ENCODE measurements at regions not wholly inside any gene's neighbourhood (a gene's known extent, or its start where the extent isn't known, plus 50 kb on each side); places are given as distances from the start of the nearest gene placed in this dataset.

DNA sequence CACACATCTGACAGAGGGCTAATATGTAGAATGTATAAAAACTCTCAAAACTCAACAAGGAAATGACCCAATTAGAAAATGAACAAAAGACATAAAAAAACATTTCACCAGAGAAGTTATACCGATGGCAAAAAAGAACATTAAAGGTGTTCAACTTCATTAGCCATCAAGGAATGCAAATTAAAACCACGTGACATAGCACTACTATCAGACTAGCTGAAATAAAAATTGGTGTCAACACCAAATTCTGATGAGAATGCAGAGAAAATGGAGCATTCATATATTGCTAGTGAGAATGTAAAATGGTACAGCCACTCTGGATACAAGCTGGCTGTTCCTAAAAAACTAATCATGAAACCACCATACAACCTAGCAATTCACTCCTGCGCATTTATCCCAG lies 128.0 kb downstream of the INSIG2 start:
- Histone ChIP-seq H3K36me3 (ENCODE audit: control insufficient read depth, insufficient read depth, low read length) (no peaks in the 10 kb centered on the region), H3K79me1 (ENCODE audit: low read length) (no peaks in the 10 kb centered on the region), H3K4ac (ENCODE audit: low read depth, low read length) (no peak overlapping the region), H3K56ac (ENCODE audit: low read length) (no peak overlapping the region), H2AK5ac (ENCODE audit: low read length) (no peak overlapping the region), H3K27me3 (ENCODE audit: insufficient read depth, low read length, poor library complexity) (no peaks in the 10 kb centered on the region), H4K8ac (ENCODE audit: low read depth, low read length) (no peak overlapping the region), H2BK15ac (replicated peaks; ENCODE audit: low read depth) (no peak overlapping the region), H2BK120ac (ENCODE audit: low read depth, low read length) (no peak overlapping the region), H3K79me2 (ENCODE audit: control insufficient read depth, insufficient read depth, low read length) (no peaks in the 10 kb centered on the region), H3K4me2 (ENCODE audit: low read length) (no peak overlapping the region), H4K5ac (ENCODE audit: low read length) (no peak overlapping the region), H3K4me1 (ENCODE audit: control insufficient read depth, low read depth, low read length) (no peaks in the 10 kb centered on the region), H3K18ac (ENCODE audit: low read length) (no peak overlapping the region), H2BK5ac (ENCODE audit: low read length) (no peak overlapping the region), H3K4me3 (ENCODE audit: low read length) (no peak overlapping the region), H3K9ac (ENCODE audit: low read length) (no peak overlapping the region), H3K23ac (ENCODE audit: low read length) (no peak overlapping the region), H3K27ac (ENCODE audit: low read depth, low read length) (no peak overlapping the region)
- WGBS (ENCODE audit: extremely low coverage, insufficient coverage, low lambda C conversion rate), result no CpG with 5 or more reads among the region's 3 CpGs
- no peak for DNase-seq

- Histone ChIP-seq H2BK5ac (ENCODE audit: low read length) (no peak overlapping the region), H4K5ac (ENCODE audit: low read length) (no peak overlapping the region), H3K27ac (ENCODE audit: low read depth, low read length) (no peak overlapping the region), H3K79me2 (ENCODE audit: control insufficient read depth, insufficient read depth, low read length) (no peaks in the 10 kb centered on the region), H3K4ac (ENCODE audit: low read depth, low read length) (no peak overlapping the region), H3K56ac (ENCODE audit: low read length) (no peak overlapping the region), H2BK15ac (replicated peaks; ENCODE audit: low read depth) (no peak overlapping the region), H3K4me1 (ENCODE audit: control insufficient read depth, low read depth, low read length) (no peaks in the 10 kb centered on the region), H3K18ac (ENCODE audit: low read length) (no peak overlapping the region), H3K4me3 (ENCODE audit: low read length) (no peak overlapping the region), H3K36me3 (ENCODE audit: control insufficient read depth, insufficient read depth, low read length) (no peaks in the 10 kb centered on the region), H3K27me3 (ENCODE audit: insufficient read depth, low read length, poor library complexity) (no peaks in the 10 kb centered on the region), H3K23ac (ENCODE audit: low read length) (no peak overlapping the region), H3K4me2 (ENCODE audit: low read length) (no peak overlapping the region), H3K79me1 (ENCODE audit: low read length) (no peaks in the 10 kb centered on the region), H3K9ac (ENCODE audit: low read length) (no peak overlapping the region), H2BK120ac (ENCODE audit: low read depth, low read length) (no peak overlapping the region), H2AK5ac (ENCODE audit: low read length) (no peak overlapping the region), H4K8ac (ENCODE audit: low read depth, low read length) (no peak overlapping the region)
- WGBS (ENCODE audit: extremely low coverage, insufficient coverage, low lambda C conversion rate), result no CpG with 5 or more reads among the region's 1 CpG
- DNase-seq, result no peak
Observed at GRCh38 chr2:118209727-118210126, 121.5 kb downstream of the INSIG2 start.

GRCh38 chr2:118207889-118208288 lies 119.6 kb downstream of the INSIG2 start:
- Histone ChIP-seq H4K8ac (ENCODE audit: low read depth, low read length) (no peak overlapping the region), H3K27ac (ENCODE audit: low read depth, low read length) (no peak overlapping the region), H3K27me3 (ENCODE audit: insufficient read depth, low read length, poor library complexity) (no peaks in the 10 kb centered on the region), H2BK120ac (ENCODE audit: low read depth, low read length) (no peak overlapping the region), H3K9ac (ENCODE audit: low read length) (no peak overlapping the region), H2BK5ac (ENCODE audit: low read length) (no peak overlapping the region), H3K56ac (ENCODE audit: low read length) (no peak overlapping the region), H3K4me1 (ENCODE audit: control insufficient read depth, low read depth, low read length) (no peaks in the 10 kb centered on the region), H3K4me2 (ENCODE audit: low read length) (no peak overlapping the region), H3K23ac (ENCODE audit: low read length) (no peak overlapping the region), H3K79me2 (ENCODE audit: control insufficient read depth, insufficient read depth, low read length) (no peaks in the 10 kb centered on the region), H3K79me1 (ENCODE audit: low read length) (no peaks in the 10 kb centered on the region), H3K4ac (ENCODE audit: low read depth, low read length) (no peak overlapping the region), H3K18ac (ENCODE audit: low read length) (no peak overlapping the region), H4K5ac (ENCODE audit: low read length) (no peak overlapping the region), H3K4me3 (ENCODE audit: low read length) (no peak overlapping the region), H3K36me3 (ENCODE audit: control insufficient read depth, insufficient read depth, low read length) (no peaks in the 10 kb centered on the region), H2BK15ac (replicated peaks; ENCODE audit: low read depth) (no peak overlapping the region), H2AK5ac (ENCODE audit: low read length) (no peak overlapping the region)
- no peak for DNase-seq
- no CpG with 5 or more reads among the region's 5 CpGs for WGBS (ENCODE audit: extremely low coverage, insufficient coverage, low lambda C conversion rate)

- peak; percentile 70 for DNase-seq
- Histone ChIP-seq H2BK5ac (ENCODE audit: low read length) (no peak overlapping the region), H3K56ac (ENCODE audit: low read length) (no peak overlapping the region), H2BK15ac (replicated peaks; ENCODE audit: low read depth) (no peak overlapping the region), H3K4me2 (ENCODE audit: low read length) (no peak overlapping the region), H3K27me3 (ENCODE audit: insufficient read depth, low read length, poor library complexity) (no peaks in the 10 kb centered on the region), H3K4ac (ENCODE audit: low read depth, low read length) (no peak overlapping the region), H3K36me3 (ENCODE audit: control insufficient read depth, insufficient read depth, low read length) (no peaks in the 10 kb centered on the region), H3K9ac (ENCODE audit: low read length) (no peak overlapping the region), H2AK5ac (ENCODE audit: low read length) (no peak overlapping the region), H3K4me3 (ENCODE audit: low read length) (no peak overlapping the region), H3K18ac (ENCODE audit: low read length) (no peak overlapping the region), H3K79me1 (ENCODE audit: low read length) (no peaks in the 10 kb centered on the region), H3K27ac (ENCODE audit: low read depth, low read length) (no peak overlapping the region), H3K4me1 (ENCODE audit: control insufficient read depth, low read depth, low read length) (no peaks in the 10 kb centered on the region), H4K5ac (ENCODE audit: low read length) (no peak overlapping the region), H3K23ac (ENCODE audit: low read length) (no peak overlapping the region), H4K8ac (ENCODE audit: low read depth, low read length) (no peak overlapping the region), H2BK120ac (ENCODE audit: low read depth, low read length) (no peak overlapping the region), H3K79me2 (ENCODE audit: control insufficient read depth, insufficient read depth, low read length) (no peaks in the 10 kb centered on the region)
- WGBS (ENCODE audit: extremely low coverage, insufficient coverage, low lambda C conversion rate), result no CpG with 5 or more reads among the region's 8 CpGs
Observed at GRCh38 chr2:118202707-118203303, 114.5 kb downstream of the INSIG2 start.

DNA sequence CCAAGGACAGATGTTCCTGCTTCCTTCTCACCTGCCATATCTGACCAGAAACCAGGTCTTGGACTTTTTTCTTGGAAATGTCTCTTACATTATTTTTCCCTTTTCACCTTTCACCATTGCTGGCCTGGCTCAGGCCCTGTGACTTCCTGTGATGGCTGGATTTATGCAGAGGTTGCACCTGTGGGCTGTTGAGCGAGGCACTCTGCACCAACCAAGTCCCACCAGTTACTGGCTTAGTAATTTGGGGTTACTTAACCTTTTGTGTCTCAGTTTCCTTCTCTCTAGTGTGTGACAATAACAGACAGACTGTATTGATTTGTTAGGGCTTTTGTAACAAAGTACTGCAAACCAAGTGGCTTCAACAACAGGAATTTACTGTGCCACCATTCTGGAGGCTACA lies 110.0 kb downstream of the INSIG2 start:
- no peak overlapping the region for H2BK5ac ChIP-seq (ENCODE audit: low read length)
- H2AK5ac ChIP-seq (ENCODE audit: low read length), result no peak overlapping the region
- no peak overlapping the region for H3K18ac ChIP-seq (ENCODE audit: low read length)
- H3K4me3 ChIP-seq (ENCODE audit: low read length), result no peak overlapping the region
- H3K56ac ChIP-seq (ENCODE audit: low read length), result no peak overlapping the region
- no peak overlapping the region for H3K4me2 ChIP-seq (ENCODE audit: low read length)
- H3K27me3 ChIP-seq (ENCODE audit: insufficient read depth, low read length, poor library complexity), result no peaks in the 10 kb centered on the region
- WGBS (ENCODE audit: extremely low coverage, insufficient coverage, low lambda C conversion rate), result no CpG with 5 or more reads among the region's 1 CpG
- DNase-seq, result no peak
- H3K36me3 ChIP-seq (ENCODE audit: control insufficient read depth, insufficient read depth, low read length), result no peaks in the 10 kb centered on the region
- H3K27ac ChIP-seq (ENCODE audit: low read depth, low read length), result no peak overlapping the region
- no peak overlapping the region for H2BK15ac ChIP-seq (replicated peaks; ENCODE audit: low read depth)
- no peak overlapping the region for H3K4ac ChIP-seq (ENCODE audit: low read depth, low read length)
- H4K5ac ChIP-seq (ENCODE audit: low read length), result no peak overlapping the region
- H2BK120ac ChIP-seq (ENCODE audit: low read depth, low read length), result no peak overlapping the region
- no peak overlapping the region for H3K9ac ChIP-seq (ENCODE audit: low read length)
- no peak overlapping the region for H3K23ac ChIP-seq (ENCODE audit: low read length)
- no peaks in the 10 kb centered on the region for H3K79me2 ChIP-seq (ENCODE audit: control insufficient read depth, insufficient read depth, low read length)
- H3K79me1 ChIP-seq (ENCODE audit: low read length), result no peaks in the 10 kb centered on the region
- H3K4me1 ChIP-seq (ENCODE audit: control insufficient read depth, low read depth, low read length), result no peaks in the 10 kb centered on the region
- no peak overlapping the region for H4K8ac ChIP-seq (ENCODE audit: low read depth, low read length)

- Histone ChIP-seq H2AK5ac (ENCODE audit: low read length) (no peak overlapping the region), H2BK5ac (ENCODE audit: low read length) (no peak overlapping the region), H3K27me3 (ENCODE audit: insufficient read depth, low read length, poor library complexity) (no peaks in the 10 kb centered on the region), H3K36me3 (ENCODE audit: control insufficient read depth, insufficient read depth, low read length) (no peaks in the 10 kb centered on the region), H3K4me2 (ENCODE audit: low read length) (no peak overlapping the region), H3K9ac (ENCODE audit: low read length) (no peak overlapping the region), H3K4ac (ENCODE audit: low read depth, low read length) (no peak overlapping the region), H2BK15ac (replicated peaks; ENCODE audit: low read depth) (no peak overlapping the region), H3K79me2 (ENCODE audit: control insufficient read depth, insufficient read depth, low read length) (no peaks in the 10 kb centered on the region), H2BK120ac (ENCODE audit: low read depth, low read length) (no peak overlapping the region), H3K4me3 (ENCODE audit: low read length) (no peak overlapping the region), H4K5ac (ENCODE audit: low read length) (no peak overlapping the region), H4K8ac (ENCODE audit: low read depth, low read length) (no peak overlapping the region), H3K27ac (ENCODE audit: low read depth, low read length) (no peak overlapping the region), H3K4me1 (ENCODE audit: control insufficient read depth, low read depth, low read length) (no peaks in the 10 kb centered on the region), H3K18ac (ENCODE audit: low read length) (no peak overlapping the region), H3K79me1 (ENCODE audit: low read length) (no peaks in the 10 kb centered on the region), H3K23ac (ENCODE audit: low read length) (no peak overlapping the region), H3K56ac (ENCODE audit: low read length) (no peak overlapping the region)
- DNase-seq, result peak; percentile 51
- no CpG with 5 or more reads among the region's 2 CpGs for WGBS (ENCODE audit: extremely low coverage, insufficient coverage, low lambda C conversion rate)
Observed at GRCh38 chr2:118197011-118197675, 108.9 kb downstream of the INSIG2 start.
